ENCODE measurements at regions not wholly inside any gene's neighbourhood (a gene's known extent, or its start where the extent isn't known, plus 50 kb on each side); places are given as distances from the start of the nearest gene placed in this dataset.

- TF ChIP-seq CTCF (optimal IDR thresholded peaks at IDR 0.05 in 1 of 3, IDR thresholded peaks at IDR 0.05 in 1 of 3, conservative IDR thresholded peaks at IDR 0.05 in 1 of 3; ENCODE audit: extremely low read depth in 1 of 3, insufficient read depth in 2 of 3, low read length in 3 of 3): no peak
- TF ChIP-seq EZH2 (IDR thresholded peaks at IDR 0.05; ENCODE audit: low read length): no peak
Observed at GRCh38 chr13:24075137-24075975, 85.2 kb upstream of the SPATA13 start.
